Neural cell (in vitro differentiated cells): ENCODE measurements at regions not wholly inside any gene's neighbourhood (a gene's known extent, or its start where the extent isn't known, plus 50 kb on each side); places are given as distances from the start of the nearest gene placed in this dataset.

ENCODE experiments used
- H2AFZ ChIP-seq: fragments of 200-600, 300-800 bp; sonication (generic), shearing (Covaris generic); 2 replicates; pipeline ENCODE4 v1.6.0; 2014; ENCODE audit warnings: low read depth, mild to moderate bottlenecking, antibody characterized with exemption, low read length, moderate library complexity
- H3F3A ChIP-seq: fragments of 200-600 bp; shearing (Covaris generic); 2 replicates; pipeline ENCODE4 v1.6.1; 2016; ENCODE audit warnings: mild to moderate bottlenecking, moderate library complexity, mixed read lengths, antibody characterized with exemption, low read length; ENCODE audit not compliant: insufficient read depth, poor library complexity, severe bottlenecking
- H3K27ac ChIP-seq: fragments of 200-600, 300-800 bp; sonication (generic), shearing (Covaris generic); 2 replicates; pipeline ENCODE4 v1.5.1; 2014; ENCODE audit warnings: mild to moderate bottlenecking, low read length, moderate library complexity
- H3K27me3 ChIP-seq: fragments of 300-800, 200-600 bp; sonication (generic), shearing (Covaris generic); 2 replicates; pipeline ENCODE4 v1.6.0; 2014; ENCODE audit warnings: mild to moderate bottlenecking, low read depth, low read length, moderate library complexity; ENCODE audit not compliant: insufficient read depth
- H3K36me3 ChIP-seq: fragments of 300-800, 200-600 bp; sonication (generic), shearing (Covaris generic); 2 replicates; pipeline ENCODE4 v1.5.1; 2014; ENCODE audit warnings: mild to moderate bottlenecking, antibody characterized with exemption, low read length, moderate library complexity; ENCODE audit not compliant: insufficient read depth
- H3K4me2 ChIP-seq: fragments of 300-800, 200-600 bp; sonication (generic), shearing (Covaris generic); 2 replicates; pipeline ENCODE4 v1.6.0; 2014; ENCODE audit warnings: mild to moderate bottlenecking, low read length
- H3K4me3 ChIP-seq: fragments of 300-800, 200-600 bp; sonication (generic), shearing (Covaris generic); 2 replicates; pipeline ENCODE4 v1.5.1; 2014; ENCODE audit warnings: mild to moderate bottlenecking, low read length, moderate library complexity
- H3K79me2 ChIP-seq: fragments of 200-600 bp; shearing (Covaris generic); replicated peaks from 2 replicates; pipeline ENCODE4 v1.6.0; 2014; ENCODE audit warnings: mild to moderate bottlenecking, low read length, moderate library complexity; ENCODE audit not compliant: insufficient read depth
- H3K9ac ChIP-seq: fragments of 300-800, 200-600 bp; sonication (generic), shearing (Covaris generic); 2 replicates; pipeline ENCODE4 v1.6.1; 2016; ENCODE audit warnings: mild to moderate bottlenecking, low read length, mixed read lengths
- H3K9me2 ChIP-seq: fragments of 200-600 bp; shearing (Covaris generic); 2 replicates; pipeline ENCODE4 v1.6.1; 2016; ENCODE audit warnings: mild to moderate bottlenecking, low read length, mixed read lengths; ENCODE audit not compliant: insufficient read depth
- H3K9me3 ChIP-seq: fragments of 200-600, 300-800 bp; sonication (generic), shearing (Covaris generic); 2 replicates; pipeline ENCODE4 v1.6.1; 2016; ENCODE audit warnings: mild to moderate bottlenecking, mixed run types, low read length, moderate library complexity, mixed read lengths
- H4K20me1 ChIP-seq: fragments of 200-600 bp; shearing (Covaris generic); 2 replicates; pipeline ENCODE4 v1.6.1; 2016; ENCODE audit warnings: mild to moderate bottlenecking, mixed run types; ENCODE audit not compliant: insufficient read depth
- CTCF ChIP-seq: fragments of 450-650 bp; IDR thresholded peaks from 2 replicates; pipeline ENCODE4 v1.5.1; 2014; ENCODE audit warnings: antibody characterized with exemption, mild to moderate bottlenecking, moderate library complexity; ENCODE audit not compliant: poor library complexity, severe bottlenecking
- EP300 ChIP-seq: fragments of 450-650 bp; conservative IDR thresholded peaks from 2 replicates; pipeline ENCODE4 v1.6.1; 2014; ENCODE audit warnings: antibody characterized with exemption, mild to moderate bottlenecking, moderate library complexity; ENCODE audit not compliant: poor library complexity, severe bottlenecking
- EZH2 ChIP-seq: fragments of 200-600, 300-800 bp; shearing (Covaris generic), sonication (generic); IDR thresholded peaks from 2 replicates; pipeline ENCODE4 v1.6.1; 2014; ENCODE audit warnings: antibody characterized with exemption, low read length, borderline replicate concordance, mild to moderate bottlenecking; ENCODE audit not compliant: insufficient read depth, poor library complexity, severe bottlenecking
- MXI1 ChIP-seq: fragments of 450-650 bp; conservative IDR thresholded peaks from 2 replicates; pipeline ENCODE4 v1.6.1; 2014; ENCODE audit warnings: antibody characterized with exemption, mild to moderate bottlenecking; ENCODE audit not compliant: poor library complexity, severe bottlenecking
- POLR2AphosphoS5 ChIP-seq: IDR thresholded peaks from 2 replicates; pipeline ENCODE4 v1.6.1; 2012
- RAD21 ChIP-seq: fragments of 450-650 bp; conservative IDR thresholded peaks from 2 replicates; pipeline ENCODE4 v1.6.1; 2014; ENCODE audit warnings: antibody characterized with exemption, mild to moderate bottlenecking, moderate library complexity
- REST ChIP-seq: IDR thresholded peaks from 2 replicates; pipeline ENCODE4 v1.6.1; 2012; ENCODE audit warnings: borderline replicate concordance
- SMC3 ChIP-seq: fragments of 450-650 bp; conservative IDR thresholded peaks from 2 replicates; pipeline ENCODE4 v1.6.1; 2014; ENCODE audit warnings: antibody characterized with exemption, mild to moderate bottlenecking, moderate library complexity; ENCODE audit not compliant: poor library complexity
- TAF1 ChIP-seq: IDR thresholded peaks from 2 replicates; pipeline ENCODE4 v1.6.1; 2012; ENCODE audit warnings: low read depth

- H3K9me2 ChIP-seq = no peaks in the 10 kb centered on the region
- no peaks in the 10 kb centered on the region for H3K79me2 ChIP-seq
- no peaks in the 10 kb centered on the region for H3F3A ChIP-seq
- H3K9ac ChIP-seq = no peak overlapping the region
- no peak for TF ChIP-seq CTCF
- TF ChIP-seq POLR2AphosphoS5 = no peak
- TF ChIP-seq REST = no peak
- no peak for TF ChIP-seq RAD21
- no peak for TF ChIP-seq EP300
- no peak for TF ChIP-seq EZH2
- no peaks in the 10 kb centered on the region for H3K9me3 ChIP-seq
- H3K27me3 ChIP-seq = no peaks in the 10 kb centered on the region
- no peak overlapping the region for H2AFZ ChIP-seq
- H3K36me3 ChIP-seq = no peaks in the 10 kb centered on the region
- H3K4me2 ChIP-seq = no peak overlapping the region
- H4K20me1 ChIP-seq = no peaks in the 10 kb centered on the region
- H3K4me3 ChIP-seq = no peak overlapping the region
- no peak overlapping the region for H3K27ac ChIP-seq
Measured at GRCh38 chr18:40687399-40687798, 1267.6 kb upstream of the PIK3C3 start.

GRCh38 chr18:40686836-40687235 lies 1268.2 kb upstream of the PIK3C3 start:
- Histone ChIP-seq H3K9ac (no peak overlapping the region), H3K9me3 (no peaks in the 10 kb centered on the region), H3F3A (no peaks in the 10 kb centered on the region), H3K27me3 (no peaks in the 10 kb centered on the region), H3K4me3 (no peak overlapping the region), H3K27ac (no peak overlapping the region), H3K79me2 (no peaks in the 10 kb centered on the region), H4K20me1 (no peaks in the 10 kb centered on the region), H3K36me3 (no peaks in the 10 kb centered on the region), H2AFZ (no peak overlapping the region), H3K9me2 (no peaks in the 10 kb centered on the region), H3K4me2 (no peak overlapping the region)
- no peak for TF ChIP-seq EP300
- TF ChIP-seq POLR2AphosphoS5 = no peak
- no peak for TF ChIP-seq SMC3
- TF ChIP-seq RAD21 = no peak
- no peak for TF ChIP-seq REST
- no peak for TF ChIP-seq MXI1
- TF ChIP-seq EZH2 = no peak
- TF ChIP-seq CTCF = no peak
- no peak for TF ChIP-seq TAF1
